Lung (tissue), 11 donors: ENCODE measurements at regions not wholly inside any gene's neighbourhood (a gene's known extent, or its start where the extent isn't known, plus 50 kb on each side); places are given as distances from the start of the nearest gene placed in this dataset.

ENCODE experiments used
- ATAC-seq: fragments of 200-7000 bp; cut with Tn5 transposase; one replicate; pipeline ENCODE4 v1.9.1; 2020; ENCODE audit warnings: moderate number of reproducible peaks; ENCODE audit not compliant: insufficient read depth, low FRiP score
- DNase-seq, 3 donors: peaks; one replicate each; pipeline ENCODE4 v3.0.0-alpha.2; 2013 to 2017
- H3K27ac ChIP-seq, 2 donors: one replicate each; pipeline ENCODE4 v1.5.1; 2013; ENCODE audit warnings: mild to moderate bottlenecking in 2 of 2, moderate library complexity in 2 of 2, control low read depth in 1 of 2, inconsistent platforms in 1 of 2, low read depth in 1 of 2, low read length in 1 of 2
- H3K27me3 ChIP-seq, 3 donors: one replicate each; pipeline ENCODE4 v1.5.1; 2013; ENCODE audit warnings: low read length in 2 of 3; ENCODE audit not compliant: control insufficient read depth in 3 of 3, insufficient read depth in 3 of 3
- H3K36me3 ChIP-seq, 4 donors: one replicate each; pipeline ENCODE4 v1.5.1; 2013; ENCODE audit warnings: low read length in 4 of 4, mild to moderate bottlenecking in 1 of 4, moderate library complexity in 1 of 4; ENCODE audit not compliant: control insufficient read depth in 4 of 4, insufficient read depth in 4 of 4
- H3K4me1 ChIP-seq, 5 donors: one replicate each; pipeline ENCODE4 v1.5.1; 2013; ENCODE audit warnings: low read length in 5 of 5, mild to moderate bottlenecking in 2 of 5, moderate library complexity in 1 of 5; ENCODE audit not compliant: control insufficient read depth in 5 of 5, insufficient read depth in 5 of 5
- H3K4me3 ChIP-seq: one replicate; pipeline ENCODE4 v1.5.1; 2013; ENCODE audit warnings: mild to moderate bottlenecking, control low read depth, moderate library complexity
- H3K9ac ChIP-seq, 2 donors: one replicate each; pipeline ENCODE4 v1.5.1; 2013; ENCODE audit warnings: low read length in 2 of 2, control low read depth in 1 of 2; ENCODE audit not compliant: insufficient read depth in 1 of 2
- H3K9me3 ChIP-seq, 4 donors: one replicate each; pipeline ENCODE4 v1.5.1; 2013; ENCODE audit warnings: low read length in 3 of 4, mild to moderate bottlenecking in 1 of 4, moderate library complexity in 1 of 4; ENCODE audit not compliant: control insufficient read depth in 4 of 4, insufficient read depth in 3 of 4
- CTCF ChIP-seq: IDR thresholded peaks from 2 replicates; pipeline ENCODE4 v1.5.1; 2012; ENCODE audit warnings: mild to moderate bottlenecking; ENCODE audit errors: control extremely low read depth, extremely low read depth
- WGBS, 2 donors: extraction: QIAGEN DNeasy Blood & Tissue Kit; methylation state at CpG; one replicate each; pipeline ENCODE4 v1.1.7; 2013; 5-methylcytosine and 5-hydroxymethylcytosine counted together
- donor health status: control.
- donor health status: control.
- donor health status: Bipolar disorder and iron deficiency.
- donor health status: healthy.
- donor health status: DM: yes; HTN: yes; CAD: no.

GRCh38 chr1:219372916-219373615 lies 199.4 kb downstream of the LYPLAL1 start:
- Histone ChIP-seq H3K4me1 (peaks cover 0 to 13% (median 5%) of the 10 kb centered on the region in 5 donors), H3K27ac (no peak overlapping the region), H3K9me3 (no peaks in the 10 kb centered on the region), H3K27me3 (no peaks in the 10 kb centered on the region), H3K4me3 (no peak overlapping the region), H3K9ac (no peak overlapping the region), H3K36me3 (no peaks in the 10 kb centered on the region)
- ATAC-seq (no peak), DNase-seq (no peak)
- TF ChIP-seq CTCF: no peak
- 94 to 95% methylated on average over 6 of the region's 6 CpGs for WGBS, 2 donors

- ATAC-seq (no peak), DNase-seq (no peak)
- Histone ChIP-seq H3K27ac (no peak overlapping the region), H3K4me3 (no peak overlapping the region), H3K9ac (no peak overlapping the region), H3K27me3 (no peaks in the 10 kb centered on the region), H3K4me1 (peaks cover 0 to 13% (median 5%) of the 10 kb centered on the region in 5 donors), H3K36me3 (no peaks in the 10 kb centered on the region), H3K9me3 (no peaks in the 10 kb centered on the region)
- TF ChIP-seq CTCF: no peak
- 80 to 85% methylated on average over 2 of the region's 2 CpGs for WGBS, 2 donors
Measured at GRCh38 chr1:219371471-219371870, 197.8 kb downstream of the LYPLAL1 start.

- DNase-seq (no peak), ATAC-seq (no peak)
- TF ChIP-seq CTCF: no peak
- Histone ChIP-seq H3K4me1 (peaks cover 0 to 13% (median 5%) of the 10 kb centered on the region in 5 donors), H3K9me3 (no peaks in the 10 kb centered on the region), H3K27me3 (no peaks in the 10 kb centered on the region), H3K4me3 (no peak overlapping the region), H3K36me3 (no peaks in the 10 kb centered on the region), H3K27ac (no peak overlapping the region), H3K9ac (no peak overlapping the region)
- WGBS, 2 donors: 72 to 86% methylated on average over 3 of the region's 3 CpGs
Measured at GRCh38 chr1:219367496-219367895, 193.8 kb downstream of the LYPLAL1 start.

- H3K27ac ChIP-seq: no peak overlapping the region
- peaks cover 0 to 9% (median 5%) of the 10 kb centered on the region in 5 donors for H3K4me1 ChIP-seq
- no peak for ATAC-seq
- TF ChIP-seq CTCF: no peak
- no peaks in the 10 kb centered on the region for H3K27me3 ChIP-seq
- 91 to 100% methylated on average over 1 of the region's 1 CpG for WGBS, 2 donors
- no peak overlapping the region for H3K9ac ChIP-seq
- no peaks in the 10 kb centered on the region for H3K9me3 ChIP-seq
- DNase-seq: no peak
- no peak overlapping the region for H3K4me3 ChIP-seq
- H3K36me3 ChIP-seq: no peaks in the 10 kb centered on the region
Measured at GRCh38 chr1:219365451-219365850, 191.8 kb downstream of the LYPLAL1 start.
